Activated CD8-positive, alpha-beta memory T cell treated with anti-CD3 and anti-CD28 coated beads for 24 hours (primary cell): ENCODE measurements at regions not wholly inside any gene's neighbourhood (a gene's known extent, or its start where the extent isn't known, plus 50 kb on each side); places are given as distances from the start of the nearest gene placed in this dataset.
"Not testable (repeated sequence)": the region's sequence is repeated elsewhere in the genome, so short reads cannot be mapped to it uniquely, and the experiment has no call there.

Experiments used
- DNase-seq: peaks from one replicate; pipeline ENCODE4 v3.0.0-alpha.2; 2020

DNA sequence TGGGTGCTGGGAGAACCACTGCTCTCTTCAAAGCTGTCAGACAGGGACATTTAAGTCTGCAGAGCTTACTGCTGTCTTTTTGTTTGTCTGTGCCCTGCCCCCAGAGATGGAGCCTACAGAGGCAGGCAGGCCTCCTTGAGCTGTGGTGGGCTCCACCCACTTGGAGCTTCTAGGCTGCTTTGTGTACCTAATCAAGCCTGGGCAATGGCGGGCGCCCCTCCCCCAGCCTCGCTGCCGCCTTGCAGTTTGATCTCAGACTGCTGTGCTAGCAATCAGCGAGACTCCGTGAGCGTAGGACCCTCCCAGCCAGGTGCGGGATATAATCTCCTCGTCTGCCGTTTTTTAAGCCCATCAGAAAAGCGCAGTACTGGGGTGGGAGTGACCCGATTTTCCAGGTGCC, 125.6 kb upstream of the LRATD1 start:
- not testable (repeated sequence) for DNase-seq

DNA sequence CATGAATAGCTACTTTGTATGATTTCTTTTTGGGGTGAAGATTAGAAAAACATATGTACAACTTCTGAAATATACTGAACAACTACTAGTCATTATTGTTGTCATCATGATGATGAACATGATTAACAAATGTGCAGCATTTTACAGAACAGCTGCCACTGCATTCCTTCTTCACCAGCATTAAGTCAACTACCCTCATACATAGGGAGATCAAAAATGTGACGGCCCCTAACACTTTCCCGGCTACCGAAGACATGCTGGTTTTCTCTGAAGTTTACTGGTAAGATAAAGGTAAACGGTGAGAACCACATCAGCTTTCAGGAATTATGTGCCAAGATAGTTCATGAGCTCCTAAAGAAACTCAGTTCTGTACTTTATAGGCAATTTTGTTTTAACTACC, 121.0 kb upstream of the LRATD1 start:
- no peak for DNase-seq

DNA sequence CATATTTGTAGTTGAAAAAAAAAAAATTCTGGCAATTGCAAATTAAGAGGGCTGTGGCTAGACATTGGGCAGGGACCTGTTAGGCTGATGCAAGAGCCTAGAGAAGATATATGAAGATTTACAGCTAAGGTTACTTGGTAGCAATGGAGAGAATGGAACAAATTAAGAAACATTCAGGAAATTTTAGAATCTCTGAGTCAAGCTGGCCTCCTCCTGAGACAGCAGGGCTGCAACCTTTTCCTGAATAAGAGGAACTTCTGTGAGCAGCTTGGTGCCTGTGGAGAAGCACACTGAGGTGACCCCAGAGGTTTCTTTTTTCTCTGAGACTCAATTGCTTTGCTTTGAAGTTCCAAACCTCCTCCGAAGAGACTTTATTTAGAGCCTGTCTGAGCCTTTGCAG, 118.6 kb upstream of the LRATD1 start:
- no peak for DNase-seq

DNA sequence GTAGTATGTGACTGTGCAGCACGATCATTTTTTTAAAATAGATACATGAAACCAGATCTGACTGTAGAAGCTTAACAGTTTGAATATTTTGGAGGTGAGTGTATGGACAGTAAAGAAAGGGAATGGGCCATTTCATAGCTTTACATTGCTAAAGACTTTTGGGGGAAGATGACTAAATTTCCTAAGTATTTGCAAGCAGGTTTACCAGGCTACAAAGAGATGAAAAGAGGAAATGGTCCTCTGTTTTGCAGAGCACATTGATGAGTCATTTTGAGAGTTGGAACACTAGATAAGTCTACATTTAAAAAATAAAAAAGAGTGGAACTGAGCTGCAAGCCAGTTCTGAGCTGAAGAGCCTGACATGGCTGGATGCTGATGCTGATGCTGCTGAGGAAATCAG, 115.7 kb upstream of the LRATD1 start:
- no peak for DNase-seq

DNA sequence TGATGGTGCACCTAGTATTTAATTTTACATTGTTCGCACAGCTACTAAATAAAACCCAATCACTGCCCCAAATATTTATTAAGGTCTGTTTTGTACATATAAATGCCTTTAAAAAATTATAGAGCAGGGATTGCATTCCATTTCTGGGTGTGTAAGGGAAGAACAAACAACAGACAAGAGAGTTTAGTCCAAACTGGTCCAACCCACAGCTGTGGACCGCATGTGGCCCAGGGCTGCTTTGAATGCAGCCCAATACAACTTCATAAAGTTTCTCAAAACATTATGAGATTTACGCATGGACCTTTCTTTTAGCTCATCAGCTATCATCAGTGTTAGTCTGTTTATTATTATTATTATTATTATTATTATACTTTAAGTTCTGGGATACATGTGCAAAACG, 114.8 kb upstream of the LRATD1 start:
- DNase-seq: no peak

DNA sequence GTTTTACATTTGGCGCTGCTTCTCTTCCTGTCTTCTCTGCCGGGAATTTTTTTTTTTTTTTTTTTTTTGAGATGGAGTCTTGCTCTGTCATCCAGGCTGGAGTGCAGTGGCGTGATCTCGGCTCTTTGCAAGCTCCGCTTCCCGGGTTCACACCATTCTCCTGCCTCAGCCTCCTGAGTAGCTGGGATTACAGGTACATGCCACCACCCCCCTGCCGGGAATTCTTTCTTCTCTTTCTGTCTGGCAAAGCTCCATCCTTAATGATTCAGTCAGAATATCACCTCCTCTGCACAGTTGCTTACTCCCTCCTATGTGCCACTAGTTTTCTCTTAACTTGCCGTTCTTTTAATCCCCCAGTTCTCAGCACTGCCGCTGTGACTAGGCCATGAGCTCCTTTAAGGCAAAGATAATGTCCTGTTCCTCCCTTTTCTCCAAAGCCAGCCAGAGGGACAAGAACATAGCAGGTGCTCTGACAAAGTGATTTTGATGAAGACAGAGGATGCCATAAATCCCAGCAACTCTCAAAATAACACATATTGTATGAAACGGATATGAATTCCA, 112.1 kb upstream of the LRATD1 start:
- no peak for DNase-seq

DNA sequence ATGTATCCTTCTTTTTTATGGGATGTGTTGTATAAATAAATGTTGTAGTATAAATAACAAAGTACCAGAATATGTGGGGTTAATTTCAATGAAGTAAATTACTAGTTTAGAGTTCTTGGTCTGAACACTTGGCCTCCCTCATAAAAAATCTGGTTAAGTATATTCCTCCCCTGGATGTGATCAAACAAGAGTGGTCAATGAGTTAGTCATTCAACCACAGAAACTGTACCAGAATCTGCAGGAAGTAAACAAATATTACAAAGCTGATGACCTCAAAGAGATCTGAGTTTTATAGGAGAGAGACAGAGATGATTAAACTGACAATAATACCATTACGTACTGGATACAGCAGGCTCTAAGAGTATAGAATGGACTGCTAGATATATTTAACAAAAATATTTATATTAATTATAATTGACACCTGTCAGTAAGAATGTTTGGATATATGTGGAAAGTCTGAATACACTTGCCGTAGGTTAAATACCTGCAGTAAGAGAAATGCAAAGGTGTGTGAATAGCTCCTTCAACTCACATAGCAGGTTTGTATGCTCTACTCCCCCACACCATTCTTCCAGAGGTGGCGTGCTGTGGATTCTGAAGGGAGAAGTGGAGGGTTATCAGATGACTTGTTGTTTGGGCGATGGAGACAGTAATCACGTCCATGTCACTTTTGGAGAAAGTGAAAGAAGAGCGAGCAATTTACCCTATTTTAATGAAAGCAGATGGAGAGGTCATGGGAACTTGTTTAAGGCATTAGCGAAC, 108.3 kb upstream of the LRATD1 start:
- no peak for DNase-seq

DNA sequence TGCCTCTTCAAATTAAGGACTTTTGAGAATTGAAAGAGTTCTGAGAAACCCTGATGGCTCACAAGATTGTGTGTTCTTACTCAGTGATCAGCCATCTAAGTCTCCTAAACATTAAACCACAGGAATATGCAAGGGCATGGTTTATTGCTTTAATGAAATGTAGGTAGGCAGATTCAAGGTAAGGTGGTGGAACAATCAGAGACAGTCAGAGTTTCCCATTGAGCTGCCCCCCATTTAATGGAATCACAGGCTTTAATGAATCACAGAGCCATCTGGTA, 107.8 kb upstream of the LRATD1 start:
- no peak for DNase-seq

DNA sequence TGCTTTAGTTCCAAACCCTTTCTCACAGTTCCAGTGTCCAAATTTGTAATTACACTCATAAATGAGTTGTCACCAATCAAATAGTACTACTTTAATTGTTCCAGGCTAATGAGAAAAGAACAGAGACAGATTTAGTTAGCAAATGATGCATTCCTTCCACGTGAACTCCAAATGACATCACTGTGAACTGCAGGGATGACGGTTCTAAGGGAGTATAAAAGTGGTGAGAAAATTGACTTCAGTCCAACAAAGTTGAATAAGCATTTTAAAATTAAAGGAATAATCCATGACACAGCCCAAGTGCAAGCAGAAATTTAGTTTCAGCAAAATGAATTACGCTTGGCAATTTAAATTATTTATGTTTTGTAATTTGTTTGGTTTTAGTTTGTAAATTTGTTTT, 102.0 kb upstream of the LRATD1 start:
- DNase-seq: no peak

DNA sequence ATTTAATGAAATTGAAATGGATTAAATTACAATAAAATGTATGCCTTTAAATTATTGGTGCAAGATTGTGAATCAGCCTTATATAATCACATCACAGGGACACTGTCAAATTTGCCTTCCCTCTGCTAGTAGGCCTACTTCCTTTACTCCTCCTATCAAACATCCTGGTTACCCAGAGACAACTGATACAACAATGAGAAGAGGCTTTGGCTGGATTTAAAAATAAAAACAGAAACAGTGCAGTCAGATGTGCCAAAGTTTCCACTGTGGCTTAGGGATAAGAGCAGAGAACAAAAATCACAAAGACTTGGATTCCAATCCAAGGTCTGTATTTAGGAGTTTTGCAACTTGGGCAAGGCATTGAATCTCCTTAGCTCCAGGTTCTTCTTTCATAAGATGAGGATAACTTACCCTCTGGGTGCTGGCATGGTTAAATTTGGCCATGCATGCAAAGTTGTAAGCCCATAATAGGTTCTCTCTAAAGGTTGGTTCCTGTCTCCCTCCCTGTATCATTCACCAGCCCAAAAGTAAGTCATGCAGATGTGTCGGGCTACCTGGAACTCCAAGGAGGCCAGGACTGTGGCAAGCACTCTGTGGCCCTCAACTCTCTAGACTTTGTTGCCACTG, 99.3 kb upstream of the LRATD1 start:
- DNase-seq: no peak

DNA sequence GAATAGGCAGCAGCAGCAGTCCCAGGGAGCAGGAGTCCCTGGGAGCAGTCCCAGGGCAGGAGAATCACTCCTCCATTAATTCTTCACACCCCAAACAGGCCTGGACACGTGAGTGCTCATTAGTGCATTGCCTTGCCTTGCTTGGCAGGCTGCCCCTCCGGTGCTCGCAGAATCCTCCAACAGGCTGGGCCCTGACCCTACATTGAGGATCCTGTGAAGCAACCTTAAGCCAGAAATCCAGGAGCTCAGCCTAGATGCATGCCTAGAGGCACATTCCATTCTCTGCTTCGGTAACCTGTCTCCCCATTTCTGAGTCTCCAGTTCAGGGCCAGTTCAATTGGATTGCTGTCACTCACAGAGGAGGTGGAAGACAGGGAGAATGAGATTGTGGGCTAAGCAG, 97.4 kb upstream of the LRATD1 start:
- DNase-seq: no peak

DNA sequence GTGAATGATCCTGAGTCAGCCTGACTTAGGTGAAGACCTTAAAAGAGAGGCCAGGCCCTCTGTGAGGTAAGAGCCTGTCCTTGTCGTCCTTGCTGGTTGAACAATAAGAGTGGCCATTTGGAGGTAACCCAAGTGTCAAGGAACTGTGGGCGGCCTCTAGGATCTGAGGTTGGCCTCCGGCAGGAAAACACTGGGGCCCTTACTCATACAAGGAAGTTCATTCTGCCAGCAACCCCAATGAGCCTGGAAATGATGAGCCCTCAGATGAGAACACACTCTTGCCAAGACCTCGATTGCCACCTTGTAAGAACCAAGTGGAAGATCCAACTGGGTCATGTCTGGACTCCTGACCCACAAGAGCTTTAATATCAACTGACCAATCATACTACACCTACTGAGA, 95.5 kb upstream of the LRATD1 start:
- DNase-seq: no peak

DNA sequence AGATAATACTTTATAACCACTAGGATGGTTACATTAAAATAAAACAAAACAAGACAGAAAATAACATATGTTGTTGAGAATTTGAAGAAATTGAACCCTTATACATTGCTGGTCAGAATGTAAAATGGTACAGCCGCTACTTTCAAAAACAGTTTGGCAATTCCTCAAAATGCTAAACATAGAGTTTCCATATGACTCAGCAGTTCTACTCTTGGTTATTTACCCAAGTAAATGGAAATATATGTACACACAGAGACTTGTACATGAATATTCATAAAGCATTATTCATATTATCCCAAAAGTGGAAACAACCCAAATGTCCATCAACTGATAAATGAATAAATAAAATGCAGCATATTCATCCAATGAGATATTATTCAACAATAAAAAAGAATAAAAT, 92.5 kb upstream of the LRATD1 start:
- no peak for DNase-seq

DNA sequence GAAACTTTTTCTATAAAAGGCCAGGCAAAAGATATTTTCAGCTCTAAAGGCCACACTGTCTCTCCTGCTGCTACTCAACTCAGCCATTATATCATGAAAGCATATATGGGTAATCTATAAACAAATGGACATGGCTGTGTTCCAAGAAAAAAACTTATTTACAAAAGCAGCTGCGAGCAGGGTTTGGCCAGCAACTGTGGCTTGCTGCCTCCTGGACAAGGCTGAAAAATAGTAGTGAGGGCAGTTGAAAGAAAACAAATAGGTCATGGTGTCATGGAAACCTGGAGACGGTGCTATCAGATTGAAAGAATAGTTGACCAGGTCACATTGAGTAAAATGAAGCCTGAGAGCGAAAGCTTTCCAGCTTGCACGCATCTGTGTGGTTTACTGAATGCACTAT, 89.2 kb upstream of the LRATD1 start:
- no peak for DNase-seq

DNA sequence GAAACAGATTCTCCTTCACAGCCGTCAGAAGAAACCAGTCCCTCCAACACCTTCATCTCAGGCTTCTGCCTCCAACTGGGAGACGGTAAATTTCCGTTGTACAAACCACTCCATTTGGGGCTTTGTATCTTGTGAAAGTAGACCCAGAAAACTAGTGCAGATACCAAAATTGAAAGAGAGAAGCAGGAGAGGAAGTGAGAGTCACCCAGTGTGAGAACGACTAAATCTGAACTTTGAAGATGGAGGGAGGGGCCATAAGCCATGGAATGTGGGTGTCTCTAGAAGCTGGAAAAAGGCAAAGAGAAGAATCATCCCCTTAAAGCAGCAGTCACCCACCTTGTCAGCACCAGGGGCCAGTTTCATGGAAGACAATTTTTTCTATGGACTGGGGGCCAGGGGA, 88.3 kb upstream of the LRATD1 start:
- no peak for DNase-seq

DNA sequence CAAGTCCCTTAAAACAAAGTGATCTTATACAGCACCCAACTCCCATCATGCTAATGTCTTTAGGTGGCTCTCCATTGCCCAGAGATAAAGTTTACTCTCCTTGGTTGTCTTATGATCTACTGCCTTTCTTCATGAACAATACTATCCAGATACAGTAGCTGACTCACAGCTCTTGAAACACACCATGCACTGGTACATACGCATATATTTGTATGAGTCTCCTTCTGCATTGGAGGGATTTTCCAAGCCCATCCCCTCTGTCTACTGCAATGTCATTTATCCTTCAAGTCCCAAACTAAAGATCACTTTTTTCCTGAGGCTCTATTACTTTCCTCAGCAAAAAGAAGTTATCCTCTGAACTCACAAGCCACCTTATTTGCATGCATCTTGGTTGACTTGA, 84.7 kb upstream of the LRATD1 start:
- DNase-seq: no peak

DNA sequence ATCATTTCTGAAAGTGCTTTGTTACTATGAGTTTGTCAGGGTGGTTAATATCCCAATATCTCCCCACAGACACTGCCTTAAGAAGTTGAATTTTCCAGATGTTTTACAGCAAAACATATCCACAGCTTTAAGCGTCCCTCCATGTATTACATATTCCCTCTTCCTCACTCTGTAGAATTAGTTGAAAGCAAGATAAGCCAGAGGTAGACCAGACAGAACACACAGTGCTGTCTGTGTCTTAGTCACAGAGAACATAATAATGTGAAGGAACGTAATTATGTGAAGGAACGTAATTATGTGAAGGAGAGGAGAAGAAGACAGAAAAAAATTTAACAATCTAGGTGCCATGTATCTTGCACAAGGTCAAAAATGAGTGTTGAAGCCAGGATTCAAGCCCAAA, 81.9 kb upstream of the LRATD1 start:
- no peak for DNase-seq

DNA sequence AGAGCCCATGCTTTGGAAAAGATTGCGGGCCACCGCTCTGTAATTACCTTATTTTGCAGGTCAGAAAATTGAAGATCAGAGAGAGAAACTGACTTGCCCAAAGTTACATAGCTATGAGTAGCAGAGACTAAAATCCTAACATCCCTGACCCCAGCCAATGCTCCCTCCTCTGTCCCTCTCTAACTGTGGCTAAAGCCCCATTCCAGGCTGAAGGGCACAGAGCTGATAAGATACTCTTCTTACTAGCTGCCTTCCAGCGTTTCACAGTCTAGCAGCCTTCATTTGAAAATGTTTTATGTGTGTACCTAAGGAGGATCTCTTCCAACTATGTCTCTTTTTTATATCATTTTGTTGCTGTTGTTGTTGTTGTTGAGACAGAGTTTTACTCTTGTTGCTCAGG, 81.4 kb upstream of the LRATD1 start:
- no peak for DNase-seq

DNA sequence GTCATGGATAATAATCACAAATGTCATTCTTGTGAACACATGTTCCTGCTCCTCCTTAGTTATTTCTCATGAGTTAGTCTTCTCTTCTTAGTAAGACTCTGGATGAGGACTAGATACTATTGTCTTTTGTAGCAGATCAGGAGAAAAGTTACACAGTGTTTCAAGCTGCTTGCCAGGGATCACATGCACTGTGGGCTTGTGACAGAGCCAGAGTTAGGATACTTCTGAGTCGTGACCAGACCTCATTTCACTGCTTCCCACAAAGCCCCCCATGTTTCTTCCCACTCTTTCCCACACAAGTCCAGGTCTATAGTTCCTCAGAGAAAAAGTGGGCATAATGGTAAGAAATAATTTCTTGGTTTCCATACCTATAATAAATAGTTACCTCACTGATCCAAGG, 80.2 kb upstream of the LRATD1 start:
- no peak for DNase-seq

DNA sequence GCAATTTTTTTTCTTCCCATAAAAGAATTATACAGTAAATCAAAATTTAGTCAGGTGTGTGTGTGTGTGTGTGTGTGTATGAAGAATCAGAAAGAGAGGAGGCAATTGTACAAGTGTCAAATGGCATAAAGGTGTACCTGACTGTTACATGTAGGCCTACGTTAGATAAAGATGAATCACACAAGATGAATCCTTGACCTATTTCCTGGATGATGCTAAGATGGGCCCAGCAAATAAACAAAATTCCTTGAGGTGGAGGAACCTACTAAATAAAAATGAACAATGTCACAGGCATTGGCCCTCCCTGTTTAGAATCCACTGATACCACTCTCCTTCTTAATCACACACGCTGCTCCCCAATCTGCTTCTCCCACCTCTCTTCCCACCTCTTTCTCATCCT, 79.7 kb upstream of the LRATD1 start:
- DNase-seq: no peak

DNA sequence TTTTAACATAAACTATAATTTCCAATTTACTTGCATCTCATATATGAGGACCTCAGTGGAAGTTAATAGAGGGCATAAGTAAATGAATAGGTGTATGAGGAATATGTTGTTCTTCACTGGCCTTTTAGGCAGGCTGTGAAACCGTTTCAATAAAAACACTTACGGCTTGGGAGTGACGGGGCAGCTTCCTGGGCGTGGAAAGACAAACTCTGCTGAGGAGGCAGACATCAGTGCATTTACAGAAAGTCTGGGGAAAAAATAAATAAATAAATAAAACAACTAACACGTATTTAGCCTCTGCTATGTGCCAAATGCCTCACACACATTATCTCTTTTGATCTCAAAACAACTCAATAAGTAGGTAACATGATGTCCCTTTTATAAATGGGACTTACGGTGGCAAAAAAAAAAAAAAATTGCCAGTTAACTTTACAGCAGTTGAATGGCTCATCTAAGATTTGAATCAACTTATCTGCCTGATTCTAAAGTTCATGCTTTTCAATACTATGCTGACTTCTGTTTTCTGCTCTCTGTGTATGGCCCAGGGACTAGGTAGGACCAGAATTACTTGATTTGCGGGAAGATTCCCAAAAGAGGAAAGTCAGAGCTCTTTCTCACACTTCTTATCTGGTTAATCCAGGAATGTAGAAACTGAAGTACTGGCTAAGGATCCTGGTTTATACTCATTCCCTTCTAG, 77.5 kb upstream of the LRATD1 start:
- no peak for DNase-seq

DNA sequence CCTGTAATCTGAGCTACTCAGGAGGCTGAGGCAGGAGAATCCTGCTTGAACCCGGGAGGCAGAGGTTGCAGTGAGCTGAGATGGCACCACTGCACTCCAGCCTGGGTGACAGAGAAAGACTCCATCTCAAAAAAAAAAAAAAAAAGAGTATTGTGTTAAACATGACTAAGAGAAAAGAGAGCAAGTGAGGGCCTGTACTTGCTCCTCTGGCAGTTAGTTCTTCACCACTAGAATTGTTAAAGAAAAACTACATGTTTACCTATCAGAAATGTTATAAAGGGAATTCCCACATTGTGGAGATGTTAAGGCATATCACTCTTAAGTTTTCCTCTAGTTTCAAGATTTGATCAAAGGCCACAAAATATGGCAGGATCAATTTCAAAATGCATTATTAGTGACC, 75.4 kb upstream of the LRATD1 start:
- no peak for DNase-seq

DNA sequence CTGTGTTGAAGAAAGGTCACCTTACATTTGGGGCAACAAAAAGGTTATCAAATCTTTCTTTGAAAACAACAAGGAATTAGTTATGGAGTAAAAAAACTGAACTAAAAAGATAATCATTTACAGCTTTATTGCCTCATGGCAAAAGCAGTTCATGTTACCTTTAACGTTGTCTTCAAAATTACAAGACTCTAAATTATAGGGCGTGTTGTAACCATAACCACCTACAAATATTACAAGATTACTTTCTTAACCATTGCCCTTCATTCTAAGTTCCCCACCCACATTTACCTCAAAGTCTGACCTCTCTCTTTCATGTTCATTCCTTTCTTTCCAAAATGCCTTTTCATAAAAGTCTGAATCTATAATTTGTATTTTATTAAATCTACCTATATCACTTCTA, 74.6 kb upstream of the LRATD1 start:
- no peak for DNase-seq

DNA sequence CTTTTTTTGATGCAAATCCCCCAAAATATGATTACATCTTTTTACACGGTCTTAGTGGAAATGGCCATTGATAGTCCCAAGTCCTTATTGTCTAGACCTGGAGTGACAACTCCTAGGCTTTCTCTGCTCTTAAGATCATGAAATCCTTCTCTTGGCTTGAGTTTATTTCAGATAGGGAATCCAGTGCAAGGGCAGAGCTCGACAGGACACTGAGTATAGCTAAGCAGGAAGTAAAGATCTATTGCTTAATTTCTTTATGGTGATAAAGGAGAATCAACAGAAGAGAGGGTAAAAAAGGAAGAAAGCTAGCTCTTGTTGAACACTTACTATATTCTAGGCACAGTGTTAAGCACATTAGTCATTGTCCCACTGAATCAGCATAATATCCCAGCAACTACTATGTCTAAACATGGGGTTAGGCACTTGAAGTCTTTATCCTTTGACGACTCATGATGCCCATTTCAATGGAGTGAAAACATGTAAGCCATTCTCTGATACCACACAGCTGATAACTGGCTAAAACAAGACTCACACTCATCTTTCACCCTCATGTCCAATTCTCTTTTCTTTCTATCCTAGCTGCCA, 74.1 kb upstream of the LRATD1 start:
- DNase-seq: no peak
